DND-41 (cell line): ENCODE measurements at regions not wholly inside any gene's neighbourhood (a gene's known extent, or its start where the extent isn't known, plus 50 kb on each side); places are given as distances from the start of the nearest gene placed in this dataset.
A peak's percentile ranks its signal among the peaks of the same experiment; 100 is the strongest.

ENCODE experiments used
- EZH2 ChIP-seq: IDR thresholded peaks from 3 replicates; pipeline ENCODE4 v1.6.1; 2012; ENCODE audit warnings: borderline replicate concordance, low read depth, mild to moderate bottlenecking, moderate library complexity, low read length, inconsistent platforms; ENCODE audit not compliant: severe bottlenecking
- TF ChIP-seq, protein P1 (sequence below): IDR thresholded peaks from 2 replicates; pipeline ENCODE4 v1.5.1; 2012; ENCODE audit warnings: borderline replicate concordance, low read length, moderate library complexity, mild to moderate bottlenecking; ENCODE audit not compliant: poor library complexity, severe bottlenecking; ENCODE audit errors: extremely low read depth

DNA sequence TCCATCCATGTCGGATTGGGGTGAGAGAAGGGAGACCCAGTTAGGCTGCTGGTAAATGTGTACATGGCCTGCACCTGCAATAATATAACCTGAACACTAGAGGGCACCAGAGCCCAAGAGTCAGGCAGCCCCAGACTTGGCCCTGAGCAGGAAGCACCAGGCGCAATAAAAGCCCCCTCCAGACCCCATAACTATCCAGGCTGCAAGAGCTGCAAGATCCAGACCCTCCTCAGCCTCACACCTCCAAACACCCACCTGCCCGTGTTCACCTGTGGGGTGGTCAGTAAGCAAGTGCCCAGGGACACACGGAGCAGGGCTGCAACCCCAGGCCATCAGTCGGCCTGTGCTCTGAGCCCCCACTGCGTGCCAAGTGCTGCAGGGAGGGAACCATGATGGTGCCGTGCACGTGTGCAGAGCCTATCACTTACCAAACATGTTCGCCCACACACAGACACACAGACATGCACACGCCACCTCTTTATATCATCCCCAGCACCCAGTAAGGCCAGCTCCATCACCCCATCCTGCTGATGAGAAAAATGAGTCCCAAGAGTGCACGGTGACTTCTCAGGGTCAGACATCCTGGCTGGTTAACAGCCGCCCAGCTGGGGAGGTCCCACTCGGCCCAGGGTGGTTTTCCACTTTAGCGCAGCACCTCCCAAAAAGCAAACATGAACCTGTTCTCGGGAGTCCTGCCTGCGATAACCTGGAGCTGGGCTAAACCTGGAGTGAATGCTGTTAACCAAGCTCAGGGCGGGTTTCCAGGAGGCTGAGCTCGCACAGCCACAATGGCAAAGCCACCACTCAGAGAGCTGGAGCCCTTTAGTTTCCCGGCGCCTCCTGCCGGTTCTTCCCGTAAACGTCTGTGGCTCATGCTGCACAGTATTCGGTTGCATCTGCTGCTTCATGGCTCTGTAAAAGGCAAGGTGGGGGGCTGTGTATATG lies 439.8 kb downstream of the SOX9 start:
- TF ChIP-seq, protein P1, sequence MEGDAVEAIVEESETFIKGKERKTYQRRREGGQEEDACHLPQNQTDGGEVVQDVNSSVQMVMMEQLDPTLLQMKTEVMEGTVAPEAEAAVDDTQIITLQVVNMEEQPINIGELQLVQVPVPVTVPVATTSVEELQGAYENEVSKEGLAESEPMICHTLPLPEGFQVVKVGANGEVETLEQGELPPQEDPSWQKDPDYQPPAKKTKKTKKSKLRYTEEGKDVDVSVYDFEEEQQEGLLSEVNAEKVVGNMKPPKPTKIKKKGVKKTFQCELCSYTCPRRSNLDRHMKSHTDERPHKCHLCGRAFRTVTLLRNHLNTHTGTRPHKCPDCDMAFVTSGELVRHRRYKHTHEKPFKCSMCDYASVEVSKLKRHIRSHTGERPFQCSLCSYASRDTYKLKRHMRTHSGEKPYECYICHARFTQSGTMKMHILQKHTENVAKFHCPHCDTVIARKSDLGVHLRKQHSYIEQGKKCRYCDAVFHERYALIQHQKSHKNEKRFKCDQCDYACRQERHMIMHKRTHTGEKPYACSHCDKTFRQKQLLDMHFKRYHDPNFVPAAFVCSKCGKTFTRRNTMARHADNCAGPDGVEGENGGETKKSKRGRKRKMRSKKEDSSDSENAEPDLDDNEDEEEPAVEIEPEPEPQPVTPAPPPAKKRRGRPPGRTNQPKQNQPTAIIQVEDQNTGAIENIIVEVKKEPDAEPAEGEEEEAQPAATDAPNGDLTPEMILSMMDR: peak; percentile 94
- TF ChIP-seq EZH2: no peak
